Neural crest cell (in vitro differentiated cells): ENCODE measurements at regions not wholly inside any gene's neighbourhood (a gene's known extent, or its start where the extent isn't known, plus 50 kb on each side); places are given as distances from the start of the nearest gene placed in this dataset.

ENCODE experiments used
- DNase-seq: peaks from one replicate; pipeline ENCODE4 v3.0.0; 2021; ENCODE audit warnings: low read depth, mixed read lengths, low spot score
- H3K27ac Mint-ChIP-seq: one replicate; pipeline ENCODE4 v1.8.0; 2021; ENCODE audit warnings: mild to moderate bottlenecking, mixed read lengths; ENCODE audit not compliant: unreplicated experiment
- H3K27me3 Mint-ChIP-seq: 2 replicates; pipeline ENCODE4 v1.8.0; 2021; ENCODE audit warnings: low read depth, mild to moderate bottlenecking, mixed read lengths
- H3K36me3 Mint-ChIP-seq: 2 replicates; pipeline ENCODE4 v1.8.0; 2021; ENCODE audit warnings: low read depth, mild to moderate bottlenecking, mixed read lengths
- H3K4me1 Mint-ChIP-seq: 2 replicates; pipeline ENCODE4 v1.8.0; 2021; ENCODE audit warnings: mixed read lengths
- H3K4me3 Mint-ChIP-seq: one replicate; pipeline ENCODE4 v1.8.0; 2021; ENCODE audit warnings: mild to moderate bottlenecking, mixed read lengths
- H3K9me3 Mint-ChIP-seq: 2 replicates; pipeline ENCODE4 v1.8.0; 2021; ENCODE audit warnings: mixed read lengths
- TF ChIP-seq, protein P1 (sequence below): fragments of 200-600 bp; sonication (generic); conservative IDR thresholded peaks from 2 replicates; pipeline ENCODE4 v1.5.0; 2021; ENCODE audit warnings: antibody characterized with exemption, mild to moderate bottlenecking

DNA sequence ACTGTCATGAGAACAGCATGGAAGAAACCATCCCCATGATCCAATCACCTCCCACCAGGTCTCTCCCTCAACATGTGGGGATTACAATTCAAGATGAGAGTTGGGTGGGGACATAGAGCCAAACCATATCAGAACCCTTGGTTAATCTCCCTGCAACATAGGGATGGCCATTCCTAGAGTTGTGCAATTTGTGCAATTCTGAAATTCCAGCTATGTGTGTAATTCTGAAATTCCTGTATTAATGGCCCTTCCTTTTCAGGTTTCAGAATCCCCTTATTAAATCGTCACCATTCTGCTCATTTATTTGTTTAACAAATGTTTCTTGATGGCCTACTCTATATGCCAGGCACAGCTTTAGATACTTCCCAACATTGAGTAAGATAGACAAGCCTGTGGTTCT, 282.6 kb downstream of the SMARCA2 start:
- no peak for DNase-seq
- Mint-ChIP-seq H3K4me1 (no peaks in the 10 kb centered on the region), H3K9me3 (peaks cover under 1% of the 10 kb centered on the region), H3K4me3 (no peak overlapping the region), H3K27me3 (no peaks in the 10 kb centered on the region), H3K36me3 (peaks cover 2% of the 10 kb centered on the region), H3K27ac (no peak overlapping the region)
- TF ChIP-seq, protein P1, sequence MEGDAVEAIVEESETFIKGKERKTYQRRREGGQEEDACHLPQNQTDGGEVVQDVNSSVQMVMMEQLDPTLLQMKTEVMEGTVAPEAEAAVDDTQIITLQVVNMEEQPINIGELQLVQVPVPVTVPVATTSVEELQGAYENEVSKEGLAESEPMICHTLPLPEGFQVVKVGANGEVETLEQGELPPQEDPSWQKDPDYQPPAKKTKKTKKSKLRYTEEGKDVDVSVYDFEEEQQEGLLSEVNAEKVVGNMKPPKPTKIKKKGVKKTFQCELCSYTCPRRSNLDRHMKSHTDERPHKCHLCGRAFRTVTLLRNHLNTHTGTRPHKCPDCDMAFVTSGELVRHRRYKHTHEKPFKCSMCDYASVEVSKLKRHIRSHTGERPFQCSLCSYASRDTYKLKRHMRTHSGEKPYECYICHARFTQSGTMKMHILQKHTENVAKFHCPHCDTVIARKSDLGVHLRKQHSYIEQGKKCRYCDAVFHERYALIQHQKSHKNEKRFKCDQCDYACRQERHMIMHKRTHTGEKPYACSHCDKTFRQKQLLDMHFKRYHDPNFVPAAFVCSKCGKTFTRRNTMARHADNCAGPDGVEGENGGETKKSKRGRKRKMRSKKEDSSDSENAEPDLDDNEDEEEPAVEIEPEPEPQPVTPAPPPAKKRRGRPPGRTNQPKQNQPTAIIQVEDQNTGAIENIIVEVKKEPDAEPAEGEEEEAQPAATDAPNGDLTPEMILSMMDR = no peak

DNA sequence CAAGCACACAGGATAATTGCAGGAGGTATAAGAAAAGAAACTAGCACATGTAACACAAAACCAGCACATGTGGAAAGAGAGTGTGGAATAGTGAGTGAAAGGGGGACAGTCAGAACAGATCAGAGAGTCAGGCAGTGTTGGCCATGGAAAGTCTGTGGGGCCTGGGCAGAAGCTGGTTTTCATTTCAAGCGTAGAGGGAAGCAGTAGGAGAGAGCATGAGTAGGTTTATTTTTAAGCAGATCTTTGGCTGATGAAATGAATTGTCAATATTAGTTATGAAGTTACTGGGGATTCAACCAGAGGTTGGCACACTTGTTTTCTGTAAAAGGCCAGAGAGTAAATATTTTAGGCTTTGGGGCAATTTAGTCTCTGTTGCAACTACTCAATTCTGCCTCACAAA, 283.1 kb downstream of the SMARCA2 start:
- TF ChIP-seq, protein P1 = no peak
- H3K36me3 Mint-ChIP-seq = peaks cover 2% of the 10 kb centered on the region
- H3K4me1 Mint-ChIP-seq = no peaks in the 10 kb centered on the region
- peaks cover 5% of the 10 kb centered on the region for H3K9me3 Mint-ChIP-seq
- DNase-seq = no peak
- no peaks in the 10 kb centered on the region for H3K27me3 Mint-ChIP-seq
- no peak overlapping the region for H3K4me3 Mint-ChIP-seq
- peak overlapping the region; percentile 19 for H3K27ac Mint-ChIP-seq

DNA sequence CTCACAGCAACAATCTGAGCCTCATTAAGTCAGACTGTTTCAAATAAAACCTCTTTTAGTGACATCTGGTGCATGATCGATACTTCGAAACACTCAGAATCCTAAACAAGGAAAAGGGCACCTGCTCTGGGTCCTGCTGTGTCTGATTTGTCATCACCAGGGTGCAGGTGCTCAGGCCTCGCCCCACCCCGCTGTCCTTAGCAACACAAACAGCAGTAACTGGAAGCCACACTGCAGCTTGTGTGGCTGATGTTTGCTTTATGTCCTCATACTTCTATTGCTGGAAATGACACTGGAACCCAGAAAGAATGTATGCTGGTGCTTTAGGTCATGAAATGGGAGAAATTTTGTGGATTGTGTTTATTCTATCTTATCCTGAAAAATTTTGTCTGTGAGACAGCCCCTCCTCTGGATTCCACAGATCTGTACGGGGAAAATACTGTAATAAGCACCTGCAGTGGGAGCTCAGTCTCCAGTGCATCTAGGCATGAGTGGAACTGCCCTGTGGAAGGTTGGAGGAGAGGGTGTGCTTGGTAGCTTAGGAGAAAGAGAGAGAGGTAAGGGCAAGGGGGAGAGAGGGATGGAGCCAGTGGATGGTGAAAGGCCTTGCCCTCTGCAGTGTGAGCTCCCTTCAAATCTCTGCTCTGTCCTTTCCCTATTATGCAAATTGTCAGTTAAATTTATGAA, 284.2 kb downstream of the SMARCA2 start:
- TF ChIP-seq, protein P1 = no peak
- peaks cover 2% of the 10 kb centered on the region for H3K36me3 Mint-ChIP-seq
- H3K4me3 Mint-ChIP-seq = no peak overlapping the region
- no peak for DNase-seq
- no peaks in the 10 kb centered on the region for H3K27me3 Mint-ChIP-seq
- no peaks in the 10 kb centered on the region for H3K4me1 Mint-ChIP-seq
- H3K27ac Mint-ChIP-seq = no peak overlapping the region
- peaks cover 5% of the 10 kb centered on the region for H3K9me3 Mint-ChIP-seq

DNA sequence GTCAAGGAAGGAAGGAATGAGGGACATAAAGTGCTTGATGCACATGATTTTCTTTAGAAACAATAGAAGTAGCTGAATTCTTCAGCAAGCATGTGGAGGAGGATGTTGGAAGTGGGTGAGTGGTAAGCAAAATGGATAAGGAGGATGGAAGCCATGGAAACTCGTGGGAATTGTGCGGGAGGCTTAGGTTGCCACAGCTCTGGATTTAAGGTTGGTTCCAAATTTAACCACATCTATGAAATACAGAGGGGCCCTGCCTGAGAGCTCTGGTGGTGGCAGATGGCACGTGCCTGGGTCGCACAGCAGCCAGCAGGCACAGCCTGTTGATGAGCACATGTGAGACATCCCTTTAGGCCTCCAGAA, 284.7 kb downstream of the SMARCA2 start:
- DNase-seq = no peak
- Mint-ChIP-seq H3K4me3 (no peak overlapping the region), H3K4me1 (no peaks in the 10 kb centered on the region), H3K36me3 (peaks cover 2% of the 10 kb centered on the region), H3K9me3 (peaks cover 5% of the 10 kb centered on the region), H3K27me3 (no peaks in the 10 kb centered on the region), H3K27ac (no peak overlapping the region)
- TF ChIP-seq, protein P1 = no peak

DNA sequence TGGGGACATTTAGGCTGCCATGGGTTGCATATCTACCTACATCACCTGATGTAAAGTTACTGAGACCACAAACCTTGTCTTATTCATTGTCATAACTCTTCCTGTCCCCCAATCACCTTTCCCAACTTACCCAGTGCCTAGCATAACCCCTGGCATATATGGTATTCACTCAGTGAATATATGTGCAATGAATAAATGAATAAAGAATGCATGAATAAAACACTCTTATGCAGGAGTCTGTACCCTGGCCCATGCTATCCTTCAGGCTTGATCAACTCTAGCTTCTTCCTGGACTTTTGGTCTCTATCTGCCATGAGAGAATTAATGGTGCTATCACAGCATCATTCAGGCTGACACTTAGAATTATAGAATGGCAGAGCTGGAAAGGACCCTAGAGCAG, 285.2 kb downstream of the SMARCA2 start:
- no peaks in the 10 kb centered on the region for H3K27me3 Mint-ChIP-seq
- H3K4me1 Mint-ChIP-seq = no peaks in the 10 kb centered on the region
- H3K9me3 Mint-ChIP-seq = peaks cover 5% of the 10 kb centered on the region
- H3K4me3 Mint-ChIP-seq = no peak overlapping the region
- H3K36me3 Mint-ChIP-seq = peaks cover 2% of the 10 kb centered on the region
- TF ChIP-seq, protein P1 = no peak
- no peak for DNase-seq
- H3K27ac Mint-ChIP-seq = no peak overlapping the region
